GF-D8 (cell line): ENCODE measurements at regions not wholly inside any gene's neighbourhood (a gene's known extent, or its start where the extent isn't known, plus 50 kb on each side); places are given as distances from the start of the nearest gene placed in this dataset.
"Not testable (repeated sequence)": the region's sequence is repeated elsewhere in the genome, so short reads cannot be mapped to it uniquely, and the experiment has no call there.

ENCODE experiments used
- DNase-seq: peaks from one replicate; lab custom pipeline; 2025; lab: John Stamatoyannopoulos, UW

- no peak for DNase-seq
These were observed 100.0 kb upstream of the CITED2 start for GRCh38 chr6:139474145-139475108.

GRCh38 chr6:139473731-139474130 is 99.3 kb upstream of the CITED2 start:
- no peak for DNase-seq

DNA sequence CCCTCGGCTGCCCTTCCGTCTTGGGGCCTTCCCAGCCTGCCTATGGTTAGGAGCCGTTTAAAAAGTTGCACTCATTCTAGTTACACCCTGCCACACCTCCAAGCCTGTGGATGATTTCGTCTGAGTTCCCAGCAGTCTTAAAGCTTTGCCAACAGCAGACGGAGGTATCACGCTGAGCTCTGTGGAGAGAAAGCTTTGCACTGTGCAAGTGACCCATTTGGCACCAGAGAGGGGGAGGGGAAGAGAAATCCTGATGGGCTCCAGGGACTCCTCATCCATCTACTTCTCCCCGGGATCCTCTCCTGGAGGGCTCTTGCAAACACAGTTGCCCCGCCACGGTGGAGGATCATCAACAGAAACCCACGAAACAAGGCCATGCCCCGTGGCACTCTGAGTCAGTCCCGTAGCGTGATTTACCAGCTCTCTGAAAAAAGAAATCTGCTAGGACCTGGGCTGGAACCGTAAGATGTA is 98.8 kb upstream of the CITED2 start:
- DNase-seq: no peak

DNA sequence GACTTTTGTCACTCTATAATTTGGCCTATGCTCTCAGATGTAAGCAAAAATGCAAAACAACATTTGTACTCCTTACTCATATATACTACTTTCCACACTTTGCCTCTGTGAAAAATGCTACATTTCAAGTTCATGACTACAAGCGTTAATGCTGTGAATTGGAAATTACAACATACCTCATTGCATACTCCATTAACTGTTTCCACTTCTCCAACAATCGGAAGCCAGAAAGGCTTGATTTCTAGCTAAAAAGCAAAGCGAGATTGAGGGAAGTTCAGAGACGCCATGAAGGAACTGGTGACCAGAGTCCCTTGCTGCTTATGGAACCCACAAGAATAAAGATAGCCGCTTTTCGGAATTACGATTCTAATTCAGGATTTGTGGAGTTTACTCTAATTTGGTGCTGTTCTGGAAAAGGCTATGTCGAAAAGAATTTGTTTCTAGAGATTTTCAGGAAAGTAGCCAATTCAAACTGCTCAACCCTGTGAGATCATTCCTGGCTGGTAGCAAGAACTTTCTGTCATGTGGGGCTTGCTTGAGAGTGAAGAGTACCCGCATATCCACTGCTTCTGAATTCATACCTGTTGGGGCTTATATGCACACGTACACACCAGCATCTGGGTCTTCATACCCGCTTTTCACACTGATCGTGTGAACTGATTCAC is 98.0 kb upstream of the CITED2 start:
- no peak for DNase-seq

- DNase-seq: no peak
These were observed 96.5 kb upstream of the CITED2 start for GRCh38 chr6:139470997-139471396.

DNA sequence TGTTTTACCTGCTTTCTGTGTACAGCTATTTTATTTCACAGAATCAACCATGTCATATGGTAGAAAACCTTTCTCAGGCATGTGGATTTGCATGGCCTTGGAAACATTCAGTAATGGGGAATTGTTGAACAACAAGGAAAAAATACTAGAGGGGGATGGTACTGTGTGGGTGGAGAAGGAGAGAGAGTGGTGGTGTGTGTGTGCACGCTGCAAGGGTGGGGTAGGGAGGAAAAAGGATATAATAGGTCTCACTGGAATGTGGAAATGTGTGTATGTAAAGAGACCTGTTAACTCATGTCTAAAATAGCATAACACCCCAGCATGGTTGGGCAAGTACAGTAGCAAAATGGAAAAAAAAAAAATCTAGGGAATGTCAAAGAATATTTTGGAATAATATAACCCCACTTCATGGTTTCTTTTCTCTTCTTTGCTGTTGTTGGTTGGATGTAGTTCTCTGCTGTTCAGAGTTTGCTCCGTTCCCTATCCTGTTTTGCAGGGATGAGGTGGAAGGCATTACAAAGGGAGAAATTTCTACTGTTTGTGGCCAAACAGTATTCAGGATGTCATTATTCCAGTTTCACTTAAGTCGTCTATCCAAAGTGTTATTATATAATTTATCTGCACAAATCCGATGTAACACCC is 93.9 kb upstream of the CITED2 start:
- no peak for DNase-seq

DNA sequence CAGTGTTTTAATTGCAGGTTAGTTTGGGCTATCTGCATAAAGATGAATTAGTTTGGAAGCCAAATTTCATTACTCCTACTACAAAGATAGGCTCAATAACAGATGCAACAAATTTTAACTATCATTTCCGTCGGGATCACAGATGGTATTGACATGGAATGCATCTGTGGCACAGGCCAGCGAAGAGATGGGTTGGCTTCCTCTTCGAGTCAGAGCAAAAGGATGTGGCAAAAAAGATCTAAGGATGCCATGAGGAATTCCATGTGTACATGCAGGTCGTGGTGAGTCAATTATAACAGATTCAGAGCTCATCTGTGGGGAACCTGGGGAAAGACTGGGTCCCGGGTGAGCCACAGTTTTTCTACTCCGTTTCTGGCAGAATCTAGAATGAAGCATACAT is 83.0 kb upstream of the CITED2 start:
- DNase-seq: no peak

DNA sequence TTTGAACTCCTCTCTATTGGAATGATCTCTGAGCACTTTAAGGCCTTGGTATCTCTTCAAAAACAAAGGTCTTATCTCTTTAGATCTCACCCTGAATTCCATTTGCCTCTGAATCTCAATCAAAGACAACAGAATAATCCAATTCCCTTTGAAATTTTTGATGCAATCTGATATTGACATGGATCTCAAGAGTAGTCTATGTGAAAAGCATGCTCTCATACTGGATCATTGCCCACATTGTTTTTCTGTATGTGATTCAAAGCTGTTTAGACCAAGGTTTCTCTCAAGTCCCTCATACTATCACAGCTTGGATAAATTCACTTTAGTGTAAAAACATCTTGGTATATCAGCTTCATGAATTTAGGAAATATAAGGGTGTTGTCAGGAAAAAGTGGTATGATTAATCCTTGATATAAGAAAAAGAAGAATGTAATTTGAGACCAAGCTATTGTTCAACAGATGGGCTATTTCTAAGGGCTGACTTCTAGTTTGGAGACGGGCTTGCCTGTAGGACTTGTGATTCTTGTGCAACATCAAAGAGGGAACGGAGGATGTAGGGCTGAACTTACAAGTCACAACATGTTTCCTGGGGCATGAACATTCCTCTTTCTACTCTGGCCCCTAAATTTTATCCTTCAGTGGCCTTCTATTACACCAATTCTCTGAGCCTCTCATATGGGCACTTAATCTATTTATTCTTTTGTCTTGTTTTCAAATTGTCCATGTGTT is 77.9 kb upstream of the CITED2 start:
- no peak for DNase-seq

DNA sequence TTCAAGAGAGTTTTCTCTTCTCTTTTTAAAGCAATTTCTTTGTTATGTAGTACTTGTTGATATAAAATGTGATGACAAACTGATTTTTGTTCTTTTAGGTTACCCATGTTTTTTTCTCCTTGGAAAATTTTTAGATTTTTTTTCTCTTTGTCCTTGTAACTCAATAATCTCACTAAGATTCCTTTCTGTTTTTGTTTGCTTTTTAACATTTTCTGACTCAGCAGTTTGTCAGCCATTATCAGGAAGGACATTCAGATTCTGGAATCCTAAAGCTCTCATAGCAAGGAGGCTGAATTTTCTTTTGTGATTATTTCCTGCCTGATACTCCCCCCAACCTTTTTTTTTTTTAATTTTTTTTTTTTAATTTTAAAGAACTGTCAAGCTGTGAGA is 75.2 kb upstream of the CITED2 start:
- DNase-seq: no peak

DNA sequence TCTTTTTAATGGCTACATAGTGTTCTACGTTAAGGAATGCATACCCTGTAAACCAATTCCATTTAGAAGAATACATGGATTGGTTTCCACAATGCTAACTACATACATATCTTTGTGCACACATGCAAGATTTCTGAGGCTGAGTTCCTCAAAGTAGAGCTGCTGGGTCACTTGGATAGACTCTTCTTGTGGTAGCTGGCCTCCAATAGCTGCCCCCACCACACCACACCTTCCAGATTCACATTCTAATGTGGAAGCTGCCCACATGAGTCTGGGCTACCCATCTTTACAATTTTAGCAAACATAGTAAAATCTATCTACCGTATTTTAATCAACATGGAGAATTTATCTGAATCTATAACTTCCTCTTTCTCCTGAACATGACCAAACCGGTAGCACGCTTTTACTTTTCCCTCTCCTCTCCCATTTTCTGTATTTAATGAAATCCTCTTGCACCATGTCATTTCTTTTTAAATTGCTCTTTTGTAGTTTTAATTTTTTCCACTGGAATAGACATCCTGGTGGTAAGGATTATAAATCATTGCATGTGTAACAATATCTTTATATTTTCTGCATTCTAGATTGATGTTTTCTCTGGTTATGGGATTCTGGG is 74.7 kb upstream of the CITED2 start:
- DNase-seq: no peak

GRCh38 chr6:139448051-139448649 is 73.7 kb upstream of the CITED2 start:
- DNase-seq: no peak

DNA sequence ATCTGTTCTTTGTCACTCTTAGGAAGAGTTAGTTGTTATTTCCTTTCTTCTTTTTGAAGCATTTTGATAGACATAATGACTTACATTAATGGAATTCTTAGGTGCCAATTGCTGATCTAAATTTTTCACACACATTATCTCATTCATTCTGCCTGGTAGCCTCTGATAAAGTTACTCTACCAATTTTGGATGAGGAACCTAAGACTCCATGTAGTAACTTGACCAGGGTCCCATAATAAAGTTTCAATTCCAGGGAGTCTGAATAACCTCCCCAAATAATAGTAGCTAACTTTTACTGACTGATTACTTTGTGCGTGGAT is 73.2 kb upstream of the CITED2 start:
- no peak for DNase-seq

DNA sequence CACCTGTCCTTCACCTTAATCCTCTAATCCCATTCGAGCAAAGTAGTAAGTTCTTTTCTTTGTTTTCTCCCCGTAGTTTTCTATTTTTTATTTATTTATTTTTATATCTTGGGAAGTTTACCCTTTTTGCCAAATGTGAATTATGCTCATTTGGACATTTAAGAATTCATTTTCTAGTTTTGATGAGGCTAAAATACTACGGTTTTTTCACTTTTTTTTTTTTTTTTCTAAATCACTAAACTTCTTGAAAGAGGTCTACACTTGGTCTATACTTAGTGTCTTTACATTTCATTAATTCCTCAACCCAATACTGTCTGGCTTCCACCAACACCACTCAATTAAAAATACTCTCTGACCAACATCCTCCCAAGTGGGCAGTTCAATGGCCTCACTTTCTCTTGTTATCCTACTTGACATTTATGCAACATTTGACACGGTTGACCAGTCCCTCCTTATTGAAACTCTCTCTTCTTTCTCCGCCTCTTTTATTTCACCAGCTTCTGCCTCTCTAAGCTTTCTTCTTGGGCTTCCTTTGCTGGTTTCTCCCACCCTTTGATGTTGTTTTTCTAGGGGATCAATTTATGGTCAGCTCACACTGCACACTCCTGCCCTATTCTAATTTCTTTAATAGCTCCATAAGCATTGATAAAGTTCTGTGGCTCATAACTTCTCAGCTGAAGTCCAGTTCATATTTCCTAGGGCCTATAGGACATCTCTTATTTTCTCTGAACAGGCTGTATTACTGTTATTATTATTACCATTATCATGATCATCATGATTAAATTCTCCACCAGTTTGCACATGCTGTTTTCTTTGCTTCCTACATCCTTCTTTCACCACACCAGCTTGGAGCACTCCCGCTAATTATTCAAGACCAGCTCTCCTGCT is 72.6 kb upstream of the CITED2 start:
- DNase-seq: no peak

- no peak for DNase-seq
These were observed 71.8 kb upstream of the CITED2 start for GRCh38 chr6:139446138-139446715.

- not testable (repeated sequence) for DNase-seq
These were observed 69.9 kb upstream of the CITED2 start for GRCh38 chr6:139444273-139444787.

DNA sequence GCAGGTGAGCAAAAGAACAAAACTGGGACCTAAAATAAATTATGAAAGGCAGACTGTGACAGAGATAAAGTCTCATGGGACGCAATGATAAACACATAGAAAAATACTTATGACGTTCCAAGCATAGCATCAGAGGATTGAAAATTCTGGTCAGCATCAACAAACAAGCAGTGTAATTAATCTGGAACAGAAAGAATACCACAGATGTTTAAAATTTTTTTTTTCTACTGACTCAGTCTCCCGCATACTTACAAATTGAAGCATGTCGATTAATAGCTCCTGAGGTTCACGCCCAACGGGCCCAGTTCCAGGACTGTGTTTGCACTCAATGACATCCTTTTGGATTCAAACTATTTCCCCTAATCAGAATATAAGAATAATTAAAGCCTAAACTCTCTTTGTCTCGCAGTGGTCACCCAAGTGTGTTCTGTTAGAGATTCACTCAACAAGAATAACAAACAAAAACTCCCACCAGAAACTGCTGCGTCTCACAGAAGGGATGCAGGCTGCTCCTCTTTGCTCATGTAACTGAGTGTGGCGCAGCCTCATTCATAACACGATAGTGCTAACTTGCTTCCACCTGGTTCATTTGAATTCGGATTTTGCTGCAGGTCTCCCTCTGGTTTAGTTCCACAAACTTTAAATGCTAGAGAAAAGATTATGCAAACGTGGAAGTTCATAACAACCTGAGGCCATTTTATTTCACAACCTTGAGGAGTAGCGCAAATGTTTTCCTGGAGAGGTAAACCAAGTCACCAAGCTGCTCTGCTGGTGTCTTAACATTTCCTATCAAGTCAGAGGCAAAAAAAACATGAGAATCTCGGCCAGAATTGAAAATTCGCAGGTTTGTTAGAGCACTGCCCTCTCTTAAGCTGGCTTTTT is 69.0 kb upstream of the CITED2 start:
- no peak for DNase-seq

GRCh38 chr6:139442188-139442671 is 67.8 kb upstream of the CITED2 start:
- peak; percentile 66 for DNase-seq

GRCh38 chr6:139439349-139439748 is 64.9 kb upstream of the CITED2 start:
- no peak for DNase-seq

- DNase-seq: no peak
These were observed 64.3 kb upstream of the CITED2 start for GRCh38 chr6:139438775-139439174.
